GM18517 (cell line): ENCODE measurements at regions not wholly inside any gene's neighbourhood (a gene's known extent, or its start where the extent isn't known, plus 50 kb on each side); places are given as distances from the start of the nearest gene placed in this dataset.

ENCODE experiments used
- ATAC-seq: cut with Tn5 transposase; IDR thresholded peaks from one replicate; pipeline ENCODE4 v1.9.1; 2021; ENCODE audit warnings: mild to moderate bottlenecking, moderate library complexity; ENCODE audit not compliant: unreplicated experiment

DNA sequence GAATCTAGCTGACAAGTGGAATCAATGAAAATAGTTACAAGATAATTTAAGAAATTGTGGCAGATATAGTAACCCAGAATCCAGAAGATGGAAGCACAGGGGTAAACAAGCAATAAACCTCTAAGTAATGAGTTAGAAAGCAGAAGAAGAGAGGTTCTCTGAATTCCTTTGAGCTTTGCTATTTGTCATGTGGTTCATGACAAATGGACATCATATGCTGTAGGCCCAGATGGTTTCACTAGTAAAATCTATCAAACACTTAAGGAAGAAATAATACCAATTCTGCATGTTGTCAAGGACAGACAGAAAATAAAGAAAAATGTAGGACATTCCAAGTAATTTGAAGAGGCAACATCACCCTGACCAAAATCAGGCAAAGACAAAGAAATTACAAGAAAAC lies 480.8 kb upstream of the INTU start:
- ATAC-seq: no peak

DNA sequence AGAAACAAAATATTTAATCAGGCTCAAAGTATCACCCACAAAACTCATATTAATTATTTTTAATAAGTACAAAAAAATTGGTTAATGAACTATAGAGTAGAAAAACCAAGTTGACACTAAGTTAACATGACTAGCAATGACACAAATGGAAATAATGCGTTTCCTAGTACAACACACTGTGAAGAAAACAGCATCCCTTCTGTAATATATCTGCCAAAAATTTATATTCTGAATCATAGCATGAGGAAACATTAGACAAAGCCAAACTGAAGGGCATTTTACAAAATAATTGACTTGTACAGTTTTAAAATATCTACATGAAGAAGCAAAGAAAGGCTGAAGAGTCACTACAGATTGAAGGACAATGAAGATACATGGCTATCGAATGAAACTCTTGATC lies 477.6 kb upstream of the INTU start:
- ATAC-seq: no peak

DNA sequence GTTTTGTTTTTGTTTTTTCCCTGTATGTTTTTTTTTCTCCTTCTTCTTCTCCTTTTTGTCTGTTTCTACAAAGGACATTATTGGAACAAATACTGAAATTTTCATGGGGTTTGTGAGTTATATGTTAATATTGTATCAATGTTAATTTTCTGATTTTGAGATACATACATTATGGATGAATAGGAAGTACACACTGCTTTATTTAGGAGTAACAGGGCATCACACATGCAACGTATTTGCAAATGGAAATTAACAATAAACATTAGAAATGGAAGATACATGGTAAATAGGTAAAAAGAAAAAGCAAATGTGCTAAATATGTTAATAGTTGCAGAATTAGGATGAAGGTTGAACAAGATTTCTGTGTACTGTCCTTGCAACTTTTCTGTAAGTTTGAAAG lies 477.2 kb upstream of the INTU start:
- no peak for ATAC-seq

DNA sequence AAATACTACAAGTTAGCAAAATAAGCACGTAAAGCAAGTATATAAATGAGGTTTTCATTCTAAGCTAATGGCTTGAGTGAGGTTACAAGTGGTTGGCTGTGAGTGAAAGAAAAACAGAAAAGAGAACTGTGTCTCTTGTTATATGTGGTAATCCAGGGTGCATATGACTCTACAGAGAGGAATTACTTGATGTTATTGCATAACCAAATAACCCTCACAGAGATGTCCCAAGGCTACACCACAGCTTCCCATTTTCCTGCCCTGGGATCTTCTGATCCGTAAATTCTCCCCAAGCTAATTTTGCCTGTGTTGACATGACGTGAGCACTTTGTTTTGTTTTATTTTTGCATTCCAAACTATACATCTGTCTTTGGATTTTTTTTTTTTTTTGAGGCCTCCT lies 470.0 kb upstream of the INTU start:
- ATAC-seq: no peak

DNA sequence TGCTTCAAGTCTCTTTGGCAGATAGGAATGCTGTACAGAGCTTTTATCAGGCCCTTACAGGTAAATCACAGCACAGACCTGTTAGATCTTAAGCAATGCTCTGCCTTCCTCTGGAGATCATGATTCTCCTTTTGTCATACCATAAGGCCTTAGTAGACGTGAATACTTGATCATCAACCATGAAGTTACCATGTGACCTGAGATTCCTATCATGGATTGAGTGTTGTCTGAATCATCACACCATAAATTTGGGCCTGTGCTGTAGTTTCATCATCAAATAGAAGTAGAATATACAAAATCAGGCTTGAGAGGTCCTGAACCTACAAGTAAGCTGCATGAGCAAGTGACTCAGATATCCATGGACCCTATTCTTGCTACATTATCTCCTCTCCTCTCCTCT lies 466.8 kb upstream of the INTU start:
- ATAC-seq: no peak

DNA sequence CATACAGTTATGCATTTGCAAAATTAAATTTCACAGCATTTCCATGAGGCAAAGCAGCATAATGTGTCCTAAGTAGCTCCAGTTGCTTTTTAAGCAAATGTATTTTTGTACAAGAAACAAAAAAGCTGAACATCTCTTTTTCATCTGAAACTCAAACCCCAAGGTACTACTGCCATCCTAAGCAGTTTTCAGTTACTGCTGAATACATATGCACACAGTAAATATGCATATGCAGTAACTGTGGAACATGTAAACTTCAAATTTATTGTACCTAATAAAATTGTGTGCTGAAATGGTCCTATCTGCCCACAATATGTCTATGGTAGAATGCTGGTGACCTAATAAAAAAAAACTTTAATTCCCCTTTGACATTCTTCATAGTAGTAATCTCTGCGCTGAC lies 458.6 kb upstream of the INTU start:
- ATAC-seq: no peak

DNA sequence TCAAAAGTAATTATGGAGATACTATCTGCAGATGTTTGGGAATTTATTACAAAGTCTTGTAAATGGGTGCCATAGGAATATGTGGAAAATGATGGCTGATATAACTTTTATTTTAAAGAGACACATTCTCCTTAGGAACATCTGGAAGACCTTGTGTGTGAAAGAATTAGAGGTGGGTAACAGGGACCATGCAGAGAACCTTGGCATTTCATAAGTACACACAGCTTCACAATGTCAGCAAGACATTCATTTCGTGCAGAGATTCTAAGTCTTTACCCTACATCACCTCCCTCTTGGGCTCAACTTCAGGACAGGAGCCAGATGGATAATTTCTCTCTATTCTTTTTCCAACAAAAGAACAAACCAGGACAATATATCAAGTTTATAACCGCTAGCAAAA lies 458.1 kb upstream of the INTU start:
- ATAC-seq: no peak

DNA sequence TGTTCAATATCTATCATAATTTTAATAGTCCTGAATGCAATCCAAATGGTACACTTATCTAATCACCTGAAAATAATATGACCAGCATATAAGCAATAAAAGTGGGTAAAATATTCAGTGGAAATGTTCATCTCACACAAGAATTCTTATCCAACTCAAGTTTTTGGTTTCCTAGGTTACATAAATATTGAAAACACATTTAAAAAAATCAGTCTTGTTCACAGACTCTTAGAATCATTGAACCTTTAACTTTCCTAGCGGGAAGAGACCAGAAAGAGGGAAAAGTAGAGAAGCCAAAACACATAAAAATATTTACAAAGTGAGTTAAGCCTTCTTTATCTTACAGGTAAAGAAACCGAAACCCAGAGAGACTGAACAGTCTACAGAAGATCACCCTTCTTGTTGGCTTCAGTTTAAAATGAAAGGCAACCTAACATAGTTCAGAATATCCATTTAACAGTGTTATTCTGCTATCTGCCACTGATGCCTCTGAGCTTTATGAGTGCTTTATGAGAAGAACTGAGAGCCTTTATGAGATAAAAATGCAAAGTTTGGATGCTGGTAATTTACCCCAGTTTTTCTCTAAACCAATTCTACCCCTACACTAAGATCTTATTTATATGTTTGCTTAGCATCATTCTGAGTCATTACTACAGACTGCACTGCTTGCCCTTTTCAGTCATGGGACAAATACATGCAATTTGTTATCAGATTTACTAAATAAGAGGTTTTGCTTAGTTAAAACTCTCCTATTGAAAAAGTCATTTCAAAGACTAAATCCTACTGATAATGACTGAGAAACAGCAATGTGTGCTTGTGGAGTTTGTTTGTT lies 453.3 kb upstream of the INTU start:
- no peak for ATAC-seq

DNA sequence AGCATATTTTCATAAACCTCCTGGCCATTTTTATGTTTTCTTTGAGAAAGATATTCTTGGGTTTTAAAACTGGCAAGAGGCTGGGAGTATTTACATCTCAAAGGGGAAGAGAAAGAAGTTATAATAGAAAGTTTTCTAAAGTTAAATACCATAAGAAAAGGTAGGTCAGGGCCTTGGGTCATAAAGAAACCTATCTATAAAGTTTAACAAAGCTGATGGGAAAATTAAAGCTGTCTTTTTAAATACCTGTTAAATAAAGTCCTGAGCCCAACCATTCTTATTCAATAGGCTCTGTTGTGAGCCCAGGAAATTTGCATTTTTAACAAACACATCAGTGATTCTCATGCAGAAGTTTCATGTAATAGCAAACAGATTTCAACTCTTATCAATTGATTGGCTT lies 451.8 kb upstream of the INTU start:
- no peak for ATAC-seq

DNA sequence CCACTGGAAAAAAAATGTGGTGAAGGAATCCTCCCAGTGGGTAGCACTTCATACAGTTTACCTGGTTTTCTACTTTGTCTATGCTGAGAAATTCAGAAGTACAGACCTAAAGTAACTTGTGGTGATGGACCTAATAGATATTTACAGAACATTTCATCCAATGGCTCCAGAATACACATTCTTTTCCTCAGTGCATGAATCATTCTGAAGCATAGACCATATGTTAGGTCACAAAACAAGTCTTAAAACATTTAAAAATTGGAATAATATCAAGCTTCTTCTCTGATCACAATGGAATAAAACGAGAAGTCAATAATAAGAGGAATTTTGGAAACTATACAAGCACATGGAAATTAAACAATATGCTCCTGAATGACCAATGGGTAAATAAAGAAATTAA lies 450.1 kb upstream of the INTU start:
- no peak for ATAC-seq

DNA sequence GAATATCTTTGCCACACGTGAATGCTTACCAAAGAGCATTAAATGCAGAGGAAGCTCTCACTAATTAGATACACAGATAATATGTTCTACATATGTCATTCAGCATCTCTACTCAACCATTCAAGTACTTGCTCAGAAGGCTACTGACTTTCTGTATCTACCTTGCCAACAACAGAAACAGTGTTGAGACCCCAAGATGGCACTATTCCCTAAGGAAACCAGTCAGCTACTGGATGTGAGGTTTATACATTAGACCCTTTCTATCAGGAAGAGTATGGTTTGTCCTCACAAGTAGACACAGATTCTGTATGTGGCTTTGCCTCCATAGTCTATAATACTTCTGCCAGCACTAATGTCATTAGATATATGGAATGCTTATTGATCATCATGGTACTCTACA lies 443.9 kb upstream of the INTU start:
- ATAC-seq: no peak

DNA sequence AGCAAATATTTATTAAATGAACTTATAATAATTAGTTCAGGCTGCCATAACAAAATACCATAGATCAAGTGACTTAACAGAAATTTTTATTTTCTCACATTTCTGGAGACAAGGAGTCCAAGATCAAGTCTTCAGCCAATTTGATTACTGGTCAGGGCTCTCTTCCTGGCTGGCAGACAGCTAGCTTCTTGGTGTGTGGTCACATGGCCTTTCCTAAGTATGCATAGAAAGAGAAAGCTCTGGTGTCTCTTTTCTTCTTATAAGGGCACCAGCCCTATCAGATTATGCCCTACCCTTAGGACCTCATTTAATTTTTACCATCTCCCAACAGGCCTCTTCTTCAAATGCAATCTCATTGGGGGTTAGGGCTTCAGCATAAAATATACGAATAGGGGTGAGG lies 438.5 kb upstream of the INTU start:
- no peak for ATAC-seq

DNA sequence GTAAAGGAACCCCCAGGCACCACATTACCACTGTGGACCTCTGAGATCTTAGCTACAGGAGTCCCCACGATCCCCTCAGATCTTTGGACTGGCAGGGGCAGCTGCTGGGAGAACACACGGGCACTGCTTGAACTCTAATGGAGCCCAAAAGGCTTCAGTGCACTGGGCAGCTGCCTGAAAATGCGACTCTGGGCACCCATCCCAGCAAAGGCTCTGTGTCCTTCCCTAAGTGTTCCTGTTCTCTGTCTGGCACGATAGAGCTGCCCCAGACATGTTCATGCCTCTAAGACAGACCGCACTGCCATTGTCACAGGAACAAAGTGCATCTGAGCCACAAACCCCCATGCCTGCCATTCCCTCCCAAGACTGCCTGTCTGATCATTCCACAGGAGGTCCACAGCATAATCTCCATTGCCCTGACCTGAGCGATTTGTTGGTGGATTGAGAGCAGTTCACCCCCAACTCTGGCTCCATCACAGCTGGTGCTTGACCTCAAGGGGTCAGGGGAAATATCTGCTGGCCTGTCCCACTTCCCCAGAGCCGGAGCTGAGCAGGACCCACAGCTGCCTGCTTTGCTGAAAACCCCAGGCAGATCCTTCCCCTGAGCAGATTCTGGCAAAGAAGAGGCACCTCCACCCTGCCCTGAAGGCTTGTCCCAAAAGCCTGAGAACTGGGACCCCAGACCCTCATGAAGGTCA lies 436.0 kb upstream of the INTU start:
- ATAC-seq: no peak

DNA sequence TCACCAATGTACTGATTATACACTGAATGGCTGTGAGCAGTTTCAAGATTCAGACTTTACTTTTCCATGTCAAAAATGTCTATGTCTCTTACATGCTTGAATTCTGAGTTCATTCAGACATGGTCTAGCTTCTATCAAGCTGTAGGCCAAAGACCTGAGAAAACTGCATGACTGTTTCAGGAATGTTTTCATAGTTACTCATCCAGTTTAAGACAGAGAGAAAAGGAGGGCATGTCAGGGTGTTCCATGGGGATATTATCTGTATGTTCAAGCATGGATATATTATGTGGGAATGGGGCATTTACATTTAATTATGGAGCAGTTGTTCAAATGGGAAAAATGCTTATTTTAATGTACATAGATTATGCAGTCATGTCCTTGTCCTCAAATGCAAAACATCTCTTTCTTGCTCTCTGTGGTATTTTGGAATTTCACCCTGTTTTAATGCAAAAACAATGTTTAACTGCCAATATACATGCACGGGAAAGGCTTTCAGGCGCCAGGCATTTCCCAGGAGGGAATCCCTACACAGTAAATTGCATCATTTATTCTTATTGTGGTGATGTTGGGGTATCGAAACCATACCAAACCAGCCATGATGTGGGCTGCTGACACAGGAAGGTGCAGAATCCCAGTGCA lies 429.1 kb upstream of the INTU start:
- ATAC-seq: no peak

DNA sequence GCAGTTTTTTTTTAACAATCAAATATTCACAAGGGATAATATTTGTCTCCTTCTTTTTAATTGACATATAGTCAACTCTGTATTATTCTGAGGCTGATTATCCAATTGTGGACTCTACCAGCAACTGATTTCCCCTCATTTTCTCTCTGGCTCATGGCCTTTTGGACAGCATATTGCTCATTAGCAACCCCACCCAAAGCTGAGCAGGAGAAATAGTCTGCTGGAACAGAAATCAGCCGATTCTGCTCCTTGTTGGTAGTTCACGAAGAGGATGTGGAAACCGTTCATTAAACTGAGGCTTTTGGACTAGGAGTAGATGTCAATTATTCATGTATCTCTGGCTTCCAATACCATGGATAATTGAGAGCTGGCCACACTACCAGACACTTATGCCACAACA lies 428.4 kb upstream of the INTU start:
- ATAC-seq: no peak

DNA sequence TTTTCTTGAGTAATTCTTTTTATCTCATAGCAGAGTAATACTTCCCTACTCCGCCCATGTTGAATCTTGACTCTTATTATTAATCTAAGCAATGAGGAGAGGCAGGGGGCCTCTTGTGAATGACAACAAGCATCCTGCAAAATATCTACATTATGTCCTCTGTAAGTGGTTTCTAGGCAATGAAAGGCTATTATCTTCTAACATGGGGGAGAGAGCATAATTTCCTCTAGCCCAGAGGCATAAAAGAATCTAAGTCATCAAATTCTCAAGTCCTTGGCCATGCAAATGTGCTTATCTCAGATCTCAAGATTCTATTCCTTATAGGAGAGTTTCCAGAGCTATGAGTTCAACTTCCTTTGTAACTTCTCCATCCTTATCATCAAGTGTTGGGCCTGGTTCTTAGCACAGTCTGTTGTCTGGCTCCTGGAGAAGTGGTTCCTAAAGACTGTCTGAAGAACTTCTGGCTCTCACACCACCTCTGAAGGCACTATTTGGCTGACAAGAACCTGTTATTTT lies 423.1 kb upstream of the INTU start:
- ATAC-seq: no peak

DNA sequence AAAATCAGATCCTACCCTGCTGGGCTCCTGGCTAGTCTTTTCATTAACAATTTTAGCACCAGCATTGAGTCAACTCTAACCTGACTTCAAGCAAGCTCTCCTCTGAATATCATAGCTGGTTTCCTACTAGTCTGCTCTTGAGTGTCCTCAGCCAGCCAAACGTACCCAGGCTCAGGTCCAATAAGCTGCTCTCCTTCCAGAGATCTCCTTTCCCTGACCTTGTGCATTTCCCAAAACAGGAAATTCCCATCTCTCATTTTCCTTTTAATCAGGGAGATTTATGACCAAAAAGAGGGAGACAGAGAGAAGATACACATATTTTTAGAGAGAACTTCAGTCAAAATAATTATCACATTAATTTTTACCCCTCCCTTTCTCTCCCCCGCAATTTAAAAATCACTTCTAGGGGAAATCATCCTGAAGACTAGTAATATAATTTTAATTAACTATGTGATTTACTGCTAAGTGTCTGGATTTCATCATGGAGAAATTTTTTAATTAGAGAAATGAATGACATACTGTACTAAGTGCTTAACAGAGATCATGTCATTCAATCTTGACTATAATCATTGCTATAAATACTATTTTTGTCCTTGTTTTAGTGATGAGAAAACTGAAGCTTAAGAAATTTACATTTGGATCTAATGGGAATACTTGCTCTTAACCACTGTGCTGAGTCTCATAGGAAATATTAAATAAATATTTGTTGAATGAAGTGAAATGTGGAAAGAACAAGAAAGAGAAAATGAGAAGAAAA lies 421.7 kb upstream of the INTU start:
- no peak for ATAC-seq

DNA sequence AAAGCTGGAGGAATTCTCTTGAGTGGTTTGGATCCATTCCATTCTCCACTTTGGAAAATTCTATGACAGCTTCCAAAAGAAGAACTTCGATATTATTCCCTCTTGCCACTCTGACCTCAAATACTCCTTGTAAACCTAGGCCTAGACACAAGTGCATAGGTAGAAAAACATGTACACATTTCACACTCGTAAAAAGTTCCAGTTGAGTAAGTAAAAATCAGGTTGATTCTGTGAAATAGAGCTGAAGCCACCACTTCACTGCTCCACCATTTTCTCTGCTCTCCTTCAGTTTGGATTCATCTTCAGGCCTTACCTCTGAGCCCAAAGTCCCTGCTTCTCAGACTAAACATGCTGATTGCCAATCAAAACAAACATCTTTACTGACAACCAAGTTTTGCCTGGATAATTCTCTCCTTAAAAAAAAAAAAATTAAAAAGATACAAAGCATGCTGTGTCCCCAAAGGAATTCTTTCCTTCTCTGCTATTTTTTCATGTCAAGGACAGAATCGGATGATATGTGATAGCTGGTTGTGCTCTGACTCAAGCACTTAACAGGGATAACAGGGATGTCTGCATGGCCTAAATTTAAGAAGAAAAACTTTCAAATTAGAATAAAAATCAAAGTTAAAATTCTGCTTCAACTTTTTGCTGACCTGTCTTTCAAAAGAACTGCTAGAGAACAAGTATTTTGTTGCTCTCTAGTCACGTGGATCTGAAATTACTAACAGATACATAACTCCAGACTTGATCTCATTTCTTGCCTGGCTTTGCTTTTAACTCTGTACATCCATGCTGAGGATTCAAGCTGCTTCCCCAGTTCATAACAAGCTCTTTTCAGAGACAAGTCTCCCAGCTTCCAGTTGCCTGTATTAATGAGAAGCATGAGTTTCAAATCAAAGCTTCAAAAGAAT lies 420.9 kb upstream of the INTU start:
- no peak for ATAC-seq

DNA sequence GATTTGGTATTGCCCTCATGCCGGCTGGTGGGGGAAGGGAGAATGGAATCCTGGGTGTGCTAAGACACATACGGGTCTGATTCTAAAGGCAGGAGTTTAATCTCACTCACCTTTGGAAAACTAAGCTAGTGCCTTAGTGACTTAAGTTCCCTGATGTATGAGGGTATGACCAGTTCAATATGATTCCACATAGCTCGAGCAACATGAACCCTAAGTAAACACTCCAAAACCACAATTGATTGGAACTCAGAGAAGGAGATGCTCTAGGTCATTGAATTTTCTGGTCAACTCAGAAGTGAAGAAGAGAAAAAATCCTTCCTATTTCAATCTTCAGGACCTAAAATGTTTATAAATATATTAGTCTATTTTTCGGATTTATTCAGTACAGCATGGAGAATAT lies 420.1 kb upstream of the INTU start:
- no peak for ATAC-seq

DNA sequence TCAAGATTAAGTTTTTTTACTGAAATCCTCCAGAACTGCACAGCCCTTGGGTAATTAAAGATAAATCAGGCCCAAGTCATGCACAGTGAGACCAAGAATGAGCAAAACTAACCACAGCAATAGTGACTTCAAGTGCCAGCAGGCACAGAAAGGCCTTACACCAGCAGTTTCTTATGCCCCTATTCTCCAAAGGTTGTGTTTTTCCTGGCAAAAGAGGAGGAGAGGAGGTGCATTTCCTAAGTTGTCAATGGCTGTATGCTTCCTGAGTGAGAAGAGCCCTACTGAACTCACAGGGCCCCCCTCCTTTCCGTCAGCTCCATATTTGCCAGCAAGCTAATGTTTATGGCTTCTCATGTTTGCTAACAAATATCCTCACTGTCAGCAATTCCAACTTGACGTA lies 418.7 kb upstream of the INTU start:
- ATAC-seq: no peak
